ENCODE measurements at regions not wholly inside any gene's neighbourhood (a gene's known extent, or its start where the extent isn't known, plus 50 kb on each side); places are given as distances from the start of the nearest gene placed in this dataset.

- TF ChIP-seq ZFX (IDR thresholded peaks at IDR 0.05; ENCODE audit: borderline replicate concordance) = no peak
- TF ChIP-seq CTCF (IDR thresholded peaks at IDR 0.05) = no peak
Observed at GRCh38 chr16:51420247-51420646, 269.2 kb upstream of the SALL1 start.
